WTC11 (cell line): ENCODE measurements at regions not wholly inside any gene's neighbourhood (a gene's known extent, or its start where the extent isn't known, plus 50 kb on each side); places are given as distances from the start of the nearest gene placed in this dataset.

Source experiments
- ATAC-seq: fragments of 200-7000 bp; cut with Tn5 transposase; 2 replicates; pipeline ENCODE4 v1.10.0; 2021; ENCODE audit warnings: mild to moderate bottlenecking, moderate library complexity
- CTCF ChIA-PET: fragments of 300-600 bp; sonication (Branson Sonifier 250); formaldehyde crosslinking; loops from one replicate; lab custom pipeline; 2021; ENCODE audit warnings: antibody characterized with exemption; lab: Charles Lee
- POLR2A ChIA-PET: fragments of 350-600 bp; sonication (Branson Sonifier 250); formaldehyde crosslinking; loops from one replicate; lab custom pipeline; 2021; ENCODE audit warnings: antibody characterized with exemption; lab: Charles Lee
- DNase-seq: peaks from one replicate; pipeline ENCODE4 v3.0.0; 2021; ENCODE audit warnings: low spot score
- H3K27ac Mint-ChIP-seq: 2 replicates; pipeline ENCODE4 v1.8.0; 2021; ENCODE audit warnings: mixed read lengths
- H3K27me3 Mint-ChIP-seq: 2 replicates; pipeline ENCODE4 v1.8.0; 2021; ENCODE audit warnings: low read depth, mild to moderate bottlenecking, moderate library complexity, mixed read lengths
- H3K36me3 Mint-ChIP-seq: 2 replicates; pipeline ENCODE4 v1.8.0; 2021; ENCODE audit warnings: mixed read lengths
- H3K4me1 Mint-ChIP-seq: 2 replicates; pipeline ENCODE4 v1.8.0; 2022; ENCODE audit warnings: mixed read lengths
- H3K4me3 Mint-ChIP-seq: 2 replicates; pipeline ENCODE4 v1.8.0; 2021; ENCODE audit warnings: mild to moderate bottlenecking, moderate library complexity, mixed read lengths
- H3K9me3 Mint-ChIP-seq: 2 replicates; pipeline ENCODE4 v1.8.0; 2021; ENCODE audit warnings: mixed read lengths
- AR ChIP-seq: fragments of 250-450 bp; sonication (Bioruptor Pico); IDR thresholded peaks from 2 replicates; pipeline ENCODE4 v1.9.0; 2021; ENCODE audit warnings: mild to moderate bottlenecking
- CBFB ChIP-seq: sonication (generic); formaldehyde crosslinking; IDR thresholded peaks from 2 replicates; pipeline ENCODE4 v1.8.1; 2022; ENCODE audit warnings: mild to moderate bottlenecking, low read depth, missing genetic modification reagents
- E2F4 ChIP-seq: sonication (generic); formaldehyde crosslinking; IDR thresholded peaks from 2 replicates; pipeline ENCODE4 v1.8.1; 2022; ENCODE audit warnings: low read depth, mild to moderate bottlenecking, moderate library complexity, missing genetic modification reagents, borderline replicate concordance
- E2F5 ChIP-seq: sonication (generic); formaldehyde crosslinking; IDR thresholded peaks from 2 replicates; pipeline ENCODE4 v1.8.1; 2022; ENCODE audit warnings: mild to moderate bottlenecking, moderate library complexity, missing genetic modification reagents
- IRF2 ChIP-seq: sonication (generic); formaldehyde crosslinking; IDR thresholded peaks from 2 replicates; pipeline ENCODE4 v1.8.0; 2022; ENCODE audit warnings: low read depth, missing genetic modification reagents, borderline replicate concordance
- JUN ChIP-seq: sonication (generic); formaldehyde crosslinking; IDR thresholded peaks from 2 replicates; pipeline ENCODE4 v1.8.0; 2023; ENCODE audit warnings: mild to moderate bottlenecking, missing genetic modification reagents
- MXD4 ChIP-seq: fragments of 250-450 bp; sonication (Bioruptor Pico); IDR thresholded peaks from 2 replicates; pipeline ENCODE4 v1.8.0; 2021; ENCODE audit warnings: mild to moderate bottlenecking, moderate library complexity, borderline replicate concordance
- NR1H2 ChIP-seq: sonication (generic); formaldehyde crosslinking; IDR thresholded peaks from 2 replicates; pipeline ENCODE4 v1.9.0; 2021; ENCODE audit warnings: mild to moderate bottlenecking, moderate library complexity, missing genetic modification reagents
- PRDM15 ChIP-seq: sonication (generic); formaldehyde crosslinking; IDR thresholded peaks from 2 replicates; pipeline ENCODE4 v1.8.0; 2022; ENCODE audit warnings: missing genetic modification reagents
- TCF7 ChIP-seq: sonication (generic); formaldehyde crosslinking; IDR thresholded peaks from 2 replicates; pipeline ENCODE4 v1.8.0; 2022; ENCODE audit warnings: mild to moderate bottlenecking, low read depth, missing genetic modification reagents, moderate library complexity
- TEAD1 ChIP-seq: sonication (generic); formaldehyde crosslinking; IDR thresholded peaks from 2 replicates; pipeline ENCODE4 v1.8.0; 2022; ENCODE audit warnings: mild to moderate bottlenecking, missing genetic modification reagents
- USF2 ChIP-seq: sonication (generic); formaldehyde crosslinking; IDR thresholded peaks from 2 replicates; pipeline ENCODE4 v1.8.1; 2023; ENCODE audit warnings: mild to moderate bottlenecking, missing genetic modification reagents, moderate library complexity
- ZNF396 ChIP-seq: fragments of 250-450 bp; sonication (Bioruptor Pico); IDR thresholded peaks from 2 replicates; pipeline ENCODE4 v1.8.0; 2021; ENCODE audit warnings: mild to moderate bottlenecking, moderate library complexity, borderline replicate concordance
- ZNF423 ChIP-seq: fragments of 250-450 bp; sonication (Bioruptor Pico); IDR thresholded peaks from 2 replicates; pipeline ENCODE4 v2.1.2; 2022; ENCODE audit warnings: mild to moderate bottlenecking, moderate library complexity
- TF ChIP-seq, protein P1 (sequence below): sonication (generic); formaldehyde crosslinking; IDR thresholded peaks from 2 replicates; pipeline ENCODE4 v1.8.0; 2023; ENCODE audit warnings: missing genetic modification reagents
- TF ChIP-seq, protein P2 (sequence below): fragments of 200-600 bp; IDR thresholded peaks from 2 replicates; pipeline ENCODE4 v1.8.0; 2022; ENCODE audit warnings: antibody characterized with exemption
- TF ChIP-seq, protein P3 (sequence below): sonication (generic); formaldehyde crosslinking; IDR thresholded peaks from 2 replicates; pipeline ENCODE4 v1.8.1; 2023; ENCODE audit warnings: mild to moderate bottlenecking, missing genetic modification reagents

DNA sequence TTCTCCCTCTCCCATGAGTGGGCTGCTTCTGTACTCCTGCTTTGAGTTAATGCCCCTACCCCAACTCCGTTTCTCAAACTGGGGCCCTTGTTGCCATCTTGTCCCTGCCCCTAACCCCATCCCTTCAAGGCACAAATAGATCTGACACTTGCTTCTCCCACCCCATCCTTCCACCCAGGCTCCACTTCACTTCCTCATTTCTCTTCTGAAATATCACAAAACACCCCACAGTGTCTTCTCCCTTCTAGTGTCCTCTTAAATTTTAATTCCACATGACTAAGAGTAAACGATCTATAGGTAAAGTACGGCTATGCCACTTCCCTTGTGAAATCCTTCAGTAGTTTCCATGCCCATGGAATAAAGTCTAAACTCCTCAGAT lies 571.6 kb upstream of the NOX3 start:
- CTCF ChIA-PET: no interaction called here
- DNase-seq (no peak), ATAC-seq (no peak)
- Mint-ChIP-seq H3K4me3 (no peak overlapping the region), H3K9me3 (peaks cover 45% of the 10 kb centered on the region), H3K27ac (no peak overlapping the region), H3K27me3 (no peaks in the 10 kb centered on the region), H3K36me3 (peaks cover 25% of the 10 kb centered on the region), H3K4me1 (no peaks in the 10 kb centered on the region)
- POLR2A ChIA-PET: no interaction called here
- no peak for TF ChIP-seq CBFB (CRISPR knock-in tag)
- no peak for TF ChIP-seq PRDM15 (CRISPR knock-in tag)
- TF ChIP-seq AR (CRISPR knock-in tag): no peak
- no peak for TF ChIP-seq NR1H2
- no peak for TF ChIP-seq MXD4 (CRISPR knock-in tag)
- no peak for TF ChIP-seq USF2
- TF ChIP-seq TEAD1 (CRISPR knock-in tag): no peak
- TF ChIP-seq TCF7 (CRISPR knock-in tag): no peak
- no peak for TF ChIP-seq E2F4 (CRISPR knock-in tag)
- no peak for TF ChIP-seq ZNF396

- no peak overlapping the region for H3K27ac Mint-ChIP-seq
- peaks cover 39% of the 10 kb centered on the region for H3K9me3 Mint-ChIP-seq
- H3K27me3 Mint-ChIP-seq: no peaks in the 10 kb centered on the region
- ChIA-PET POLR2A (no interaction called here), CTCF (no interaction called here)
- H3K36me3 Mint-ChIP-seq: peaks cover 22% of the 10 kb centered on the region
- DNase-seq: no peak
- no peak overlapping the region for H3K4me3 Mint-ChIP-seq
- ATAC-seq: no peak
- no peaks in the 10 kb centered on the region for H3K4me1 Mint-ChIP-seq
- TF ChIP-seq, protein P1, sequence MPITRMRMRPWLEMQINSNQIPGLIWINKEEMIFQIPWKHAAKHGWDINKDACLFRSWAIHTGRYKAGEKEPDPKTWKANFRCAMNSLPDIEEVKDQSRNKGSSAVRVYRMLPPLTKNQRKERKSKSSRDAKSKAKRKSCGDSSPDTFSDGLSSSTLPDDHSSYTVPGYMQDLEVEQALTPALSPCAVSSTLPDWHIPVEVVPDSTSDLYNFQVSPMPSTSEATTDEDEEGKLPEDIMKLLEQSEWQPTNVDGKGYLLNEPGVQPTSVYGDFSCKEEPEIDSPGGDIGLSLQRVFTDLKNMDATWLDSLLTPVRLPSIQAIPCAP (CRISPR knock-in tag): no peak
- TF ChIP-seq, protein P2, sequence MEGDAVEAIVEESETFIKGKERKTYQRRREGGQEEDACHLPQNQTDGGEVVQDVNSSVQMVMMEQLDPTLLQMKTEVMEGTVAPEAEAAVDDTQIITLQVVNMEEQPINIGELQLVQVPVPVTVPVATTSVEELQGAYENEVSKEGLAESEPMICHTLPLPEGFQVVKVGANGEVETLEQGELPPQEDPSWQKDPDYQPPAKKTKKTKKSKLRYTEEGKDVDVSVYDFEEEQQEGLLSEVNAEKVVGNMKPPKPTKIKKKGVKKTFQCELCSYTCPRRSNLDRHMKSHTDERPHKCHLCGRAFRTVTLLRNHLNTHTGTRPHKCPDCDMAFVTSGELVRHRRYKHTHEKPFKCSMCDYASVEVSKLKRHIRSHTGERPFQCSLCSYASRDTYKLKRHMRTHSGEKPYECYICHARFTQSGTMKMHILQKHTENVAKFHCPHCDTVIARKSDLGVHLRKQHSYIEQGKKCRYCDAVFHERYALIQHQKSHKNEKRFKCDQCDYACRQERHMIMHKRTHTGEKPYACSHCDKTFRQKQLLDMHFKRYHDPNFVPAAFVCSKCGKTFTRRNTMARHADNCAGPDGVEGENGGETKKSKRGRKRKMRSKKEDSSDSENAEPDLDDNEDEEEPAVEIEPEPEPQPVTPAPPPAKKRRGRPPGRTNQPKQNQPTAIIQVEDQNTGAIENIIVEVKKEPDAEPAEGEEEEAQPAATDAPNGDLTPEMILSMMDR: no peak
- no peak for TF ChIP-seq ZNF396
- no peak for TF ChIP-seq USF2
- TF ChIP-seq ZNF423 (CRISPR knock-in tag): no peak
- TF ChIP-seq JUN (CRISPR knock-in tag): no peak
- TF ChIP-seq, protein P3, sequence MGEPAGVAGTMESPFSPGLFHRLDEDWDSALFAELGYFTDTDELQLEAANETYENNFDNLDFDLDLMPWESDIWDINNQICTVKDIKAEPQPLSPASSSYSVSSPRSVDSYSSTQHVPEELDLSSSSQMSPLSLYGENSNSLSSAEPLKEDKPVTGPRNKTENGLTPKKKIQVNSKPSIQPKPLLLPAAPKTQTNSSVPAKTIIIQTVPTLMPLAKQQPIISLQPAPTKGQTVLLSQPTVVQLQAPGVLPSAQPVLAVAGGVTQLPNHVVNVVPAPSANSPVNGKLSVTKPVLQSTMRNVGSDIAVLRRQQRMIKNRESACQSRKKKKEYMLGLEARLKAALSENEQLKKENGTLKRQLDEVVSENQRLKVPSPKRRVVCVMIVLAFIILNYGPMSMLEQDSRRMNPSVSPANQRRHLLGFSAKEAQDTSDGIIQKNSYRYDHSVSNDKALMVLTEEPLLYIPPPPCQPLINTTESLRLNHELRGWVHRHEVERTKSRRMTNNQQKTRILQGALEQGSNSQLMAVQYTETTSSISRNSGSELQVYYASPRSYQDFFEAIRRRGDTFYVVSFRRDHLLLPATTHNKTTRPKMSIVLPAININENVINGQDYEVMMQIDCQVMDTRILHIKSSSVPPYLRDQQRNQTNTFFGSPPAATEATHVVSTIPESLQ (CRISPR knock-in tag): no peak
- TF ChIP-seq E2F5 (CRISPR knock-in tag): no peak
- no peak for TF ChIP-seq IRF2 (CRISPR knock-in tag)
These were observed 571.0 kb upstream of the NOX3 start for GRCh38 chr6:156026486-156027247.
